Astrocyte (in vitro differentiated cells and primary cell): ENCODE measurements at regions not wholly inside any gene's neighbourhood (a gene's known extent, or its start where the extent isn't known, plus 50 kb on each side); places are given as distances from the start of the nearest gene placed in this dataset.

ENCODE experiments used
- DNase-seq: peaks from one replicate; pipeline ENCODE4 v3.0.0-alpha.2; 2010; ENCODE audit warnings: low read depth
- FAIRE-seq: peaks from 2 replicates; lab custom pipeline; 2011; peaks lifted over from hg19 to GRCh38; lab: Jason Lieb, UNC
- H2AFZ ChIP-seq: 2 replicates; pipeline ENCODE4 v1.6.0; 2012; ENCODE audit warnings: low read depth, low read length, inconsistent platforms
- H3K27ac ChIP-seq: 2 replicates; pipeline ENCODE4 v1.5.1; 2011; ENCODE audit warnings: low read depth, low read length, inconsistent platforms
- H3K27me3 ChIP-seq: 2 replicates; pipeline ENCODE4 v1.6.0; 2011; ENCODE audit warnings: low read length, inconsistent platforms; ENCODE audit not compliant: insufficient read depth
- H3K36me3 ChIP-seq: 2 replicates; pipeline ENCODE4 v1.5.1; 2011; ENCODE audit warnings: low read length, inconsistent platforms; ENCODE audit not compliant: insufficient read depth
- H3K4me1 ChIP-seq: 2 replicates; pipeline ENCODE4 v1.5.1; 2011; ENCODE audit warnings: low read length, inconsistent platforms; ENCODE audit not compliant: insufficient read depth
- H3K4me2 ChIP-seq: 2 replicates; pipeline ENCODE4 v1.6.0; 2012; ENCODE audit warnings: low read length, inconsistent platforms
- H3K4me3 ChIP-seq: 2 replicates; pipeline ENCODE4 v1.5.1; 2011; ENCODE audit warnings: low read depth, mild to moderate bottlenecking, low read length, inconsistent platforms; ENCODE audit not compliant: insufficient read depth
- H3K79me2 ChIP-seq: 2 replicates; pipeline ENCODE4 v1.6.0; 2012; ENCODE audit warnings: mild to moderate bottlenecking, low read length, inconsistent platforms; ENCODE audit not compliant: insufficient read depth
- H3K9ac ChIP-seq: 2 replicates; pipeline ENCODE4 v1.6.0; 2012; ENCODE audit warnings: mild to moderate bottlenecking, low read length, inconsistent platforms
- H3K9me3 ChIP-seq: 2 replicates; pipeline ENCODE4 v1.5.1; 2012; ENCODE audit warnings: low read depth, mild to moderate bottlenecking, low read length, inconsistent platforms; ENCODE audit not compliant: insufficient read depth
- H4K20me1 ChIP-seq: 2 replicates; pipeline ENCODE4 v1.6.0; 2012; ENCODE audit warnings: low read length, inconsistent platforms; ENCODE audit not compliant: insufficient read depth
- H3K27ac Mint-ChIP-seq: one replicate; pipeline ENCODE4 v1.8.0; 2021; ENCODE audit warnings: mild to moderate bottlenecking, mixed read lengths; ENCODE audit not compliant: unreplicated experiment
- H3K27me3 Mint-ChIP-seq: one replicate; pipeline ENCODE4 v1.8.0; 2021; ENCODE audit warnings: low read depth, mixed read lengths; ENCODE audit not compliant: unreplicated experiment
- H3K36me3 Mint-ChIP-seq: one replicate; pipeline ENCODE4 v1.8.0; 2021; ENCODE audit warnings: low read depth, mixed read lengths; ENCODE audit not compliant: unreplicated experiment
- H3K4me1 Mint-ChIP-seq: one replicate; pipeline ENCODE4 v1.8.0; 2021; ENCODE audit warnings: low read depth, mixed read lengths; ENCODE audit not compliant: unreplicated experiment
- H3K4me3 Mint-ChIP-seq: one replicate; pipeline ENCODE4 v1.8.0; 2021; ENCODE audit warnings: mild to moderate bottlenecking, moderate library complexity, mixed read lengths; ENCODE audit not compliant: unreplicated experiment
- H3K9me3 Mint-ChIP-seq: one replicate; pipeline ENCODE4 v1.8.0; 2021; ENCODE audit warnings: mild to moderate bottlenecking, mixed read lengths; ENCODE audit not compliant: unreplicated experiment
- EZH2 ChIP-seq: IDR thresholded peaks from 2 replicates; pipeline ENCODE4 v1.6.1; 2012; ENCODE audit warnings: mild to moderate bottlenecking, low read length, inconsistent platforms; ENCODE audit not compliant: insufficient read depth
- TF ChIP-seq, protein P1 (sequence below): IDR thresholded peaks from 2 replicates; pipeline ENCODE4 v1.5.1; 2011; ENCODE audit warnings: low read depth, mild to moderate bottlenecking, inconsistent platforms, low read length, moderate library complexity; ENCODE audit not compliant: insufficient read depth

GRCh38 chr4:131119661-131120060 is 2023.7 kb downstream of the C4orf33 start:
- Histone ChIP-seq H3K4me1 (no peaks in the 10 kb centered on the region), H3K9me3 (no peaks in the 10 kb centered on the region), H3K4me3 (no peak overlapping the region), H3K4me2 (no peak overlapping the region), H3K27me3 (no peaks in the 10 kb centered on the region), H4K20me1 (no peaks in the 10 kb centered on the region), H3K9ac (no peak overlapping the region), H2AFZ (no peak overlapping the region), H3K36me3 (no peaks in the 10 kb centered on the region), H3K79me2 (no peaks in the 10 kb centered on the region), H3K27ac (no peak overlapping the region)
- peaks cover 3% of the 10 kb centered on the region for H3K9me3 Mint-ChIP-seq
- no peak for TF ChIP-seq EZH2
- TF ChIP-seq, protein P1, sequence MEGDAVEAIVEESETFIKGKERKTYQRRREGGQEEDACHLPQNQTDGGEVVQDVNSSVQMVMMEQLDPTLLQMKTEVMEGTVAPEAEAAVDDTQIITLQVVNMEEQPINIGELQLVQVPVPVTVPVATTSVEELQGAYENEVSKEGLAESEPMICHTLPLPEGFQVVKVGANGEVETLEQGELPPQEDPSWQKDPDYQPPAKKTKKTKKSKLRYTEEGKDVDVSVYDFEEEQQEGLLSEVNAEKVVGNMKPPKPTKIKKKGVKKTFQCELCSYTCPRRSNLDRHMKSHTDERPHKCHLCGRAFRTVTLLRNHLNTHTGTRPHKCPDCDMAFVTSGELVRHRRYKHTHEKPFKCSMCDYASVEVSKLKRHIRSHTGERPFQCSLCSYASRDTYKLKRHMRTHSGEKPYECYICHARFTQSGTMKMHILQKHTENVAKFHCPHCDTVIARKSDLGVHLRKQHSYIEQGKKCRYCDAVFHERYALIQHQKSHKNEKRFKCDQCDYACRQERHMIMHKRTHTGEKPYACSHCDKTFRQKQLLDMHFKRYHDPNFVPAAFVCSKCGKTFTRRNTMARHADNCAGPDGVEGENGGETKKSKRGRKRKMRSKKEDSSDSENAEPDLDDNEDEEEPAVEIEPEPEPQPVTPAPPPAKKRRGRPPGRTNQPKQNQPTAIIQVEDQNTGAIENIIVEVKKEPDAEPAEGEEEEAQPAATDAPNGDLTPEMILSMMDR = no peak
- no peaks in the 10 kb centered on the region for H3K4me1 Mint-ChIP-seq
- no peak overlapping the region for H3K4me3 Mint-ChIP-seq
- FAIRE-seq (no peak), DNase-seq (no peak)
- no peak overlapping the region for H3K27ac Mint-ChIP-seq
- no peaks in the 10 kb centered on the region for H3K36me3 Mint-ChIP-seq
- no peaks in the 10 kb centered on the region for H3K27me3 Mint-ChIP-seq

GRCh38 chr4:131137196-131137595 is 2011.9 kb upstream of the PCDH10 start:
- Histone ChIP-seq H3K4me2 (no peak overlapping the region), H3K9me3 (no peaks in the 10 kb centered on the region), H2AFZ (no peak overlapping the region), H3K36me3 (no peaks in the 10 kb centered on the region), H3K4me3 (no peak overlapping the region), H3K27ac (no peak overlapping the region), H3K79me2 (no peaks in the 10 kb centered on the region), H3K9ac (no peak overlapping the region), H3K4me1 (no peaks in the 10 kb centered on the region), H3K27me3 (no peaks in the 10 kb centered on the region), H4K20me1 (no peaks in the 10 kb centered on the region)
- H3K4me3 Mint-ChIP-seq = no peak overlapping the region
- H3K4me1 Mint-ChIP-seq = no peaks in the 10 kb centered on the region
- H3K9me3 Mint-ChIP-seq = peaks cover 4% of the 10 kb centered on the region
- no peak for TF ChIP-seq EZH2
- TF ChIP-seq, protein P1 = no peak
- H3K27ac Mint-ChIP-seq = no peak overlapping the region
- no peak for DNase-seq
- no peaks in the 10 kb centered on the region for H3K27me3 Mint-ChIP-seq
- FAIRE-seq = no peak
- H3K36me3 Mint-ChIP-seq = no peaks in the 10 kb centered on the region

GRCh38 chr4:131159261-131159660 is 1989.8 kb upstream of the PCDH10 start:
- H3K4me1 Mint-ChIP-seq = no peaks in the 10 kb centered on the region
- TF ChIP-seq, protein P1 = no peak
- no peak for TF ChIP-seq EZH2
- H3K79me2 ChIP-seq = no peaks in the 10 kb centered on the region

More at GRCh38 chr4:131159261-131159660, 1989.8 kb upstream of the PCDH10 start:
- H3K4me3 ChIP-seq = no peak overlapping the region
- FAIRE-seq = no peak
- no peaks in the 10 kb centered on the region for H3K36me3 ChIP-seq
- no peak overlapping the region for H3K27ac ChIP-seq
- no peak overlapping the region for H3K27ac Mint-ChIP-seq
- no peaks in the 10 kb centered on the region for H3K9me3 ChIP-seq
- no peaks in the 10 kb centered on the region for H3K36me3 Mint-ChIP-seq
- H3K4me2 ChIP-seq = no peak overlapping the region
- H3K9ac ChIP-seq = no peak overlapping the region
- H3K9me3 Mint-ChIP-seq = no peaks in the 10 kb centered on the region
- no peak overlapping the region for H2AFZ ChIP-seq
- H3K27me3 Mint-ChIP-seq = no peaks in the 10 kb centered on the region
- H3K27me3 ChIP-seq = no peaks in the 10 kb centered on the region
- no peaks in the 10 kb centered on the region for H4K20me1 ChIP-seq
- no peak for DNase-seq
- no peak overlapping the region for H3K4me3 Mint-ChIP-seq
- H3K4me1 ChIP-seq = no peaks in the 10 kb centered on the region
